ENCODE measurements at regions not wholly inside any gene's neighbourhood (a gene's known extent, or its start where the extent isn't known, plus 50 kb on each side); places are given as distances from the start of the nearest gene placed in this dataset.

GRCh38 chr15:91471468-91471867 is 371.4 kb downstream of the SV2B start:
- WGBS, 2 donors: 36 to 54% methylated on average over 6 of the region's 6 CpGs
- DNase-seq: no peak
- peaks cover 0 to 2% (median 0%) of the 10 kb centered on the region in 4 donors for H3K27me3 ChIP-seq
- H3K36me3 ChIP-seq: no peaks in the 10 kb centered on the region
- H3K27ac ChIP-seq: no peak overlapping the region
- TF ChIP-seq CTCF (IDR thresholded peaks at IDR 0.05): no peak
- no peak for TF ChIP-seq POLR2A (IDR thresholded peaks at IDR 0.05)
- intact Hi-C loops (cut with DNase I): no loop called here
- H3K9me3 ChIP-seq: no peaks in the 10 kb centered on the region
- no peaks in the 10 kb centered on the region for H3K4me1 ChIP-seq
- H3K4me3 ChIP-seq: no peak overlapping the region

GRCh38 chr15:91472316-91472756 is 372.3 kb downstream of the SV2B start:
- no peaks in the 10 kb centered on the region for H3K36me3 ChIP-seq
- TF ChIP-seq CTCF (IDR thresholded peaks at IDR 0.05) (no peak), POLR2A (IDR thresholded peaks at IDR 0.05) (no peak)
- intact Hi-C loops (cut with DNase I): no loop called here
- H3K27me3 ChIP-seq: peaks cover 0 to 7% (median 0%) of the 10 kb centered on the region in 4 donors
- no peak overlapping the region for H3K4me3 ChIP-seq
- no peak for DNase-seq
- no peaks in the 10 kb centered on the region for H3K9me3 ChIP-seq
- H3K4me1 ChIP-seq: no peaks in the 10 kb centered on the region
- H3K27ac ChIP-seq: no peak overlapping the region
- WGBS, 2 donors: 10 to 14% methylated on average over 3 of the region's 3 CpGs

GRCh38 chr15:91473894-91474545 is 374.0 kb downstream of the SV2B start:
- Histone ChIP-seq H3K27ac (no peak overlapping the region), H3K4me1 (no peaks in the 10 kb centered on the region), H3K27me3 (peaks cover 0 to 13% (median 0%) of the 10 kb centered on the region in 4 donors), H3K9me3 (no peaks in the 10 kb centered on the region), H3K36me3 (no peaks in the 10 kb centered on the region), H3K4me3 (no peak overlapping the region)
- DNase-seq: no peak
- 39 to 40% methylated on average over 3 of the region's 3 CpGs for WGBS, 2 donors
- intact Hi-C loops (cut with DNase I): no loop called here
- TF ChIP-seq POLR2A (IDR thresholded peaks at IDR 0.05) (no peak), CTCF (IDR thresholded peaks at IDR 0.05) (no peak)

- 89 to 91% methylated on average over 4 to 5 of the region's 5 CpGs for WGBS, 2 donors
These were observed 376.6 kb upstream of the SLCO3A1 start for GRCh38 chr15:91476861-91477260.

More at GRCh38 chr15:91476861-91477260, 376.6 kb upstream of the SLCO3A1 start:
- no peaks in the 10 kb centered on the region for H3K36me3 ChIP-seq
- no peak overlapping the region for H3K27ac ChIP-seq
- TF ChIP-seq POLR2A (IDR thresholded peaks at IDR 0.05): no peak
- no peak for TF ChIP-seq CTCF (IDR thresholded peaks at IDR 0.05)
- intact Hi-C loops (cut with DNase I): no loop called here
- DNase-seq: no peak
- H3K9me3 ChIP-seq: no peaks in the 10 kb centered on the region
- no peaks in the 10 kb centered on the region for H3K4me1 ChIP-seq
- H3K4me3 ChIP-seq: no peak overlapping the region
- peaks cover 0 to 11% (median 0%) of the 10 kb centered on the region in 4 donors for H3K27me3 ChIP-seq
